ENCODE measurements at regions not wholly inside any gene's neighbourhood (a gene's known extent, or its start where the extent isn't known, plus 50 kb on each side); places are given as distances from the start of the nearest gene placed in this dataset.

GRCh38 chr12:28963554-28963953 lies 185.5 kb upstream of the FAR2 start:
- no peak for TF ChIP-seq POLR2A (IDR thresholded peaks at IDR 0.05)
- peak in 1 of 3 donors; percentile 13 for TF ChIP-seq CTCF (IDR thresholded peaks at IDR 0.05)
- TF ChIP-seq POLR2AphosphoS5 (IDR thresholded peaks at IDR 0.05), result no peak
